GM23338 (cell line): ENCODE measurements at regions not wholly inside any gene's neighbourhood (a gene's known extent, or its start where the extent isn't known, plus 50 kb on each side); places are given as distances from the start of the nearest gene placed in this dataset.

Source experiments
- ATAC-seq: fragments of 200-7000 bp; cut with Tn5 transposase; 3 replicates; pipeline ENCODE4 v1.9.1; 2020
- DNase-seq: peaks from one replicate; pipeline ENCODE4 v3.0.0-alpha.2; 2015; ENCODE audit warnings: low spot score
- H2AFZ ChIP-seq: fragments of 200-600 bp; sonication (generic); 2 replicates; pipeline ENCODE4 v1.8.0; 2016; ENCODE audit warnings: antibody characterized with exemption, mild to moderate bottlenecking, moderate library complexity
- H3F3A ChIP-seq: fragments of 200-600 bp; sonication (generic); replicated peaks from 2 replicates; pipeline ENCODE4 v1.8.0; 2017; ENCODE audit warnings: antibody characterized with exemption, mixed run types, low read depth
- H3K27ac ChIP-seq: fragments of 200-600 bp; sonication (generic); 2 replicates; pipeline ENCODE4 v1.6.1; 2016; ENCODE audit warnings: low read depth
- H3K27me3 ChIP-seq: fragments of 200-600 bp; sonication (generic); 2 replicates; pipeline ENCODE4 v1.8.0; 2016; ENCODE audit warnings: mild to moderate bottlenecking, mixed run types, moderate library complexity; ENCODE audit not compliant: insufficient read depth
- H3K36me3 ChIP-seq: fragments of 200-600 bp; sonication (generic); 2 replicates; pipeline ENCODE4 v1.8.0; 2016; ENCODE audit warnings: mild to moderate bottlenecking; ENCODE audit not compliant: insufficient read depth
- H3K4me1 ChIP-seq: fragments of 200-600 bp; sonication (generic); 2 replicates; pipeline ENCODE4 v1.8.0; 2016; ENCODE audit warnings: mild to moderate bottlenecking, moderate library complexity; ENCODE audit not compliant: insufficient read depth
- H3K4me2 ChIP-seq: fragments of 200-600 bp; sonication (generic); 2 replicates; pipeline ENCODE4 v1.7.1; 2017; ENCODE audit warnings: mixed run types
- H3K4me3 ChIP-seq: fragments of 200-600 bp; sonication (generic); 2 replicates; pipeline ENCODE4 v1.6.1; 2016; ENCODE audit warnings: mixed run types
- H3K79me2 ChIP-seq: fragments of 200-600 bp; sonication (generic); replicated peaks from 2 replicates; pipeline ENCODE4 v1.8.0; 2017; ENCODE audit warnings: mild to moderate bottlenecking; ENCODE audit not compliant: insufficient read depth
- H3K9me2 ChIP-seq: fragments of 200-600 bp; sonication (generic); 2 replicates; pipeline ENCODE4 v1.8.0; 2017; ENCODE audit not compliant: insufficient read depth
- H4K20me1 ChIP-seq: fragments of 200-600 bp; sonication (generic); replicated peaks from 2 replicates; pipeline ENCODE4 v1.8.0; 2017; ENCODE audit warnings: mild to moderate bottlenecking; ENCODE audit not compliant: insufficient read depth
- H3K27ac Mint-ChIP-seq: 2 replicates; pipeline ENCODE4 v1.8.0; 2020; ENCODE audit warnings: inconsistent platforms, mild to moderate bottlenecking, moderate library complexity, mixed read lengths
- H3K27me3 Mint-ChIP-seq: 3 replicates; pipeline ENCODE4 v1.8.0; 2022; ENCODE audit warnings: low read depth, mild to moderate bottlenecking, moderate library complexity, mixed read lengths, inconsistent platforms; ENCODE audit not compliant: insufficient read depth, poor library complexity
- H3K36me3 Mint-ChIP-seq: 3 replicates; pipeline ENCODE4 v1.8.0; 2021; ENCODE audit warnings: low read depth, mild to moderate bottlenecking, inconsistent platforms, moderate library complexity, mixed read lengths
- H3K4me1 Mint-ChIP-seq: 3 replicates; pipeline ENCODE4 v1.8.0; 2020; ENCODE audit warnings: mild to moderate bottlenecking, inconsistent platforms, mixed read lengths
- H3K4me3 Mint-ChIP-seq: 3 replicates; pipeline ENCODE4 v1.8.0; 2021; ENCODE audit warnings: moderate library complexity, mild to moderate bottlenecking, inconsistent platforms, mixed read lengths
- H3K9me3 Mint-ChIP-seq: 3 replicates; pipeline ENCODE4 v1.8.0; 2020; ENCODE audit warnings: moderate library complexity, mild to moderate bottlenecking, inconsistent platforms, mixed read lengths
- CREB1 ChIP-seq: fragments of 250-450 bp; sonication (Bioruptor Pico); IDR thresholded peaks from 2 replicates; pipeline ENCODE4 v1.5.0; 2020; ENCODE audit warnings: low read depth, mild to moderate bottlenecking, moderate library complexity
- CTCF ChIP-seq, 2 experiments: fragments of 200-600 bp in 1 of 2; sonication (generic) in 1 of 2; conservative IDR thresholded peaks; 2 replicates each; pipeline versions ENCODE4 v1.5.1 to v1.6.1; 2016 to 2017; ENCODE audit warnings: antibody characterized with exemption in 2 of 2, low read depth in 2 of 2, mild to moderate bottlenecking in 2 of 2, moderate library complexity in 1 of 2
- ETS1 ChIP-seq: IDR thresholded peaks from 2 replicates; pipeline ENCODE4 v1.6.1; 2016; ENCODE audit warnings: antibody characterized with exemption
- EZH2 ChIP-seq: fragments of 200-600 bp; sonication (generic); IDR thresholded peaks from one replicate; pipeline ENCODE4 v1.8.0; 2017; ENCODE audit warnings: antibody characterized with exemption, mild to moderate bottlenecking, low read depth; ENCODE audit not compliant: unreplicated experiment
- EZH2phosphoT487 ChIP-seq: fragments of 200-600 bp; sonication (generic); IDR thresholded peaks from one replicate; pipeline ENCODE4 v1.8.1; 2018; ENCODE audit warnings: antibody characterized with exemption; ENCODE audit not compliant: unreplicated experiment
- JUNB ChIP-seq: IDR thresholded peaks from one replicate; pipeline ENCODE4 v1.6.1; 2016; ENCODE audit warnings: antibody characterized with exemption; ENCODE audit not compliant: unreplicated experiment
- NANOG ChIP-seq: IDR thresholded peaks from 2 replicates; pipeline ENCODE4 v1.6.1; 2016; ENCODE audit warnings: antibody characterized with exemption, borderline replicate concordance
- POLR2AphosphoS5 ChIP-seq: IDR thresholded peaks from 2 replicates; pipeline ENCODE4 v1.6.1; 2016; ENCODE audit warnings: antibody characterized with exemption, low read depth
- STAT1 ChIP-seq: IDR thresholded peaks from one replicate; pipeline ENCODE4 v1.6.1; 2016; ENCODE audit warnings: antibody characterized with exemption; ENCODE audit not compliant: unreplicated experiment
- ZNF114 ChIP-seq: fragments of 250-450 bp; sonication (Bioruptor Pico); IDR thresholded peaks from 2 replicates; pipeline ENCODE4 v1.5.0; 2020; ENCODE audit warnings: mild to moderate bottlenecking, moderate library complexity
- ZNF331 ChIP-seq: fragments of 250-450 bp; sonication (Bioruptor Pico); IDR thresholded peaks from 2 replicates; pipeline ENCODE4 v1.5.0; 2020; ENCODE audit warnings: low read depth, mild to moderate bottlenecking, moderate library complexity
- ZNF462 ChIP-seq: fragments of 250-450 bp; sonication (Bioruptor Pico); IDR thresholded peaks from 2 replicates; pipeline ENCODE4 v1.5.0; 2020; ENCODE audit warnings: mild to moderate bottlenecking, moderate library complexity
- TF ChIP-seq, protein P1 (sequence below): IDR thresholded peaks from one replicate; pipeline ENCODE4 v1.6.1; 2018; ENCODE audit warnings: antibody characterized with exemption; ENCODE audit not compliant: unreplicated experiment

DNA sequence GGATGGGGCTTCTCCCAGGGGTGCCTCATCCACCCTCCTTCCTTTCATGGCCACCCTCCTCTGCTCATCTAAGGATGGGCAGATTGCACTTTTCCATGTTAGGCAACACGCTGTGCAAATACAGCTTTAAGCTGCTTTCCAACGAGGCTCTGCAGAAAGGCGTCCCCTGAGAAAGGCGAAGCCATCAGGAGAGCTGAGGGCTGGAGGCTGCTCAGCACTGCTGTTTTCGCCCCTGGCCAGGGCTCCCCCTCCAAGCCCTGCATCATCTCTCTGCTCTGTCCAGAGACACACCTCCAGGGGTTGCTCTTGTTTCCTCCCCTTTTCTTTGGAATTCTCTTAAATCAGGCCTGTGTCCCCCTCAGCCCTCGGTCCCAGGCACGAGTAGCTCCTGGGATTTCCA lies 526.1 kb downstream of the CDH26 start:
- no peak overlapping the region for H3K27ac ChIP-seq
- DNase-seq (no peak), ATAC-seq (no peak)
- no peak overlapping the region for H3K4me3 ChIP-seq
- Mint-ChIP-seq H3K27ac (no peak overlapping the region), H3K27me3 (peaks cover 20% of the 10 kb centered on the region), H3K4me1 (peaks cover 22% of the 10 kb centered on the region), H3K4me3 (no peak overlapping the region), H3K36me3 (no peaks in the 10 kb centered on the region), H3K9me3 (no peaks in the 10 kb centered on the region; the same call in 2 of the 3 replicates)
- H3K4me1 ChIP-seq, result no peaks in the 10 kb centered on the region
- H4K20me1 ChIP-seq, result no peaks in the 10 kb centered on the region
- no peaks in the 10 kb centered on the region; the same call in 1 of the 2 replicates for H3K36me3 ChIP-seq
- H3K79me2 ChIP-seq, result no peaks in the 10 kb centered on the region
- no peak overlapping the region for H3K4me2 ChIP-seq
- H3K27me3 ChIP-seq, result no peaks in the 10 kb centered on the region
- H2AFZ ChIP-seq, result no peak overlapping the region
- H3K9me2 ChIP-seq, result no peaks in the 10 kb centered on the region
- no peak for TF ChIP-seq ZNF331 (CRISPR knock-in tag)
- TF ChIP-seq JUNB, result no peak
- TF ChIP-seq CTCF (conservative IDR thresholded peaks at IDR 0.05; ENCODE audit: low read depth in 2 of 2), result no peak
- TF ChIP-seq ZNF114 (CRISPR knock-in tag), result no peak
- no peak for TF ChIP-seq EZH2phosphoT487
- no peak for TF ChIP-seq STAT1
- TF ChIP-seq, protein P1, sequence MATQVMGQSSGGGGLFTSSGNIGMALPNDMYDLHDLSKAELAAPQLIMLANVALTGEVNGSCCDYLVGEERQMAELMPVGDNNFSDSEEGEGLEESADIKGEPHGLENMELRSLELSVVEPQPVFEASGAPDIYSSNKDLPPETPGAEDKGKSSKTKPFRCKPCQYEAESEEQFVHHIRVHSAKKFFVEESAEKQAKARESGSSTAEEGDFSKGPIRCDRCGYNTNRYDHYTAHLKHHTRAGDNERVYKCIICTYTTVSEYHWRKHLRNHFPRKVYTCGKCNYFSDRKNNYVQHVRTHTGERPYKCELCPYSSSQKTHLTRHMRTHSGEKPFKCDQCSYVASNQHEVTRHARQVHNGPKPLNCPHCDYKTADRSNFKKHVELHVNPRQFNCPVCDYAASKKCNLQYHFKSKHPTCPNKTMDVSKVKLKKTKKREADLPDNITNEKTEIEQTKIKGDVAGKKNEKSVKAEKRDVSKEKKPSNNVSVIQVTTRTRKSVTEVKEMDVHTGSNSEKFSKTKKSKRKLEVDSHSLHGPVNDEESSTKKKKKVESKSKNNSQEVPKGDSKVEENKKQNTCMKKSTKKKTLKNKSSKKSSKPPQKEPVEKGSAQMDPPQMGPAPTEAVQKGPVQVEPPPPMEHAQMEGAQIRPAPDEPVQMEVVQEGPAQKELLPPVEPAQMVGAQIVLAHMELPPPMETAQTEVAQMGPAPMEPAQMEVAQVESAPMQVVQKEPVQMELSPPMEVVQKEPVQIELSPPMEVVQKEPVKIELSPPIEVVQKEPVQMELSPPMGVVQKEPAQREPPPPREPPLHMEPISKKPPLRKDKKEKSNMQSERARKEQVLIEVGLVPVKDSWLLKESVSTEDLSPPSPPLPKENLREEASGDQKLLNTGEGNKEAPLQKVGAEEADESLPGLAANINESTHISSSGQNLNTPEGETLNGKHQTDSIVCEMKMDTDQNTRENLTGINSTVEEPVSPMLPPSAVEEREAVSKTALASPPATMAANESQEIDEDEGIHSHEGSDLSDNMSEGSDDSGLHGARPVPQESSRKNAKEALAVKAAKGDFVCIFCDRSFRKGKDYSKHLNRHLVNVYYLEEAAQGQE, result no peak
- TF ChIP-seq POLR2AphosphoS5, result no peak
- no peak for TF ChIP-seq ETS1
- TF ChIP-seq EZH2, result no peak
- TF ChIP-seq CREB1 (CRISPR knock-in tag), result no peak
- no peak for TF ChIP-seq NANOG
- no peak for TF ChIP-seq ZNF462 (CRISPR knock-in tag)
- H3F3A ChIP-seq, result no peaks in the 10 kb centered on the region
